Right ventricle myocardium inferior (tissue), 1 donor: ENCODE measurements at regions not wholly inside any gene's neighbourhood (a gene's known extent, or its start where the extent isn't known, plus 50 kb on each side); places are given as distances from the start of the nearest gene placed in this dataset.
A peak's percentile ranks its signal among the peaks of the same experiment; 100 is the strongest.

ENCODE experiments used
- ATAC-seq: fragments of 200-7000 bp; cut with Tn5 transposase; one replicate; pipeline ENCODE4 v1.9.1; 2020; ENCODE audit warnings: mild to moderate bottlenecking, moderate library complexity
- DNase-seq: peaks from one replicate; pipeline ENCODE4 v3.0.0; 2021; ENCODE audit errors: missing footprints
- intact Hi-C: fragments of 100-400 bp; cut with DNase I; formaldehyde crosslinking; loops from one replicate; pipeline ENCODE4 v1.11.0; 2022
- donor health status: DM: no; HTN: yes; CAD: no; lungs with severe emphysema.

- no peak for ATAC-seq
- intact Hi-C loops: no loop called here
- DNase-seq: no peak
These were observed 150.7 kb upstream of the MLN start for GRCh38 chr6:33954453-33954852.

GRCh38 chr6:33953171-33953570 lies 149.4 kb upstream of the MLN start:
- ATAC-seq (no peak), DNase-seq (no peak)
- intact Hi-C loops: no loop called here

GRCh38 chr6:33952016-33952415 lies 148.2 kb upstream of the MLN start:
- DNase-seq: no peak
- ATAC-seq: no peak
- intact Hi-C loops: no loop called here

GRCh38 chr6:33950891-33951889 lies 147.4 kb upstream of the MLN start:
- intact Hi-C loops: no loop called here
- no peak for ATAC-seq
- DNase-seq: no peak

GRCh38 chr6:33950472-33950881 lies 146.7 kb upstream of the MLN start:
- ATAC-seq (no peak), DNase-seq (no peak)
- intact Hi-C loops: no loop called here

- no peak for DNase-seq
- ATAC-seq: no peak
- intact Hi-C loops: no loop called here
These were observed 146.2 kb upstream of the MLN start for GRCh38 chr6:33949877-33950435.

GRCh38 chr6:33949111-33949510 lies 145.3 kb upstream of the MLN start:
- no peak for ATAC-seq
- intact Hi-C loops: no loop called here
- DNase-seq: no peak

- ATAC-seq: no peak
- no peak for DNase-seq
- intact Hi-C loops: no loop called here
These were observed 144.3 kb upstream of the MLN start for GRCh38 chr6:33947916-33948594.

- DNase-seq: no peak
- intact Hi-C loops: no loop called here
- ATAC-seq: no peak
These were observed 143.2 kb upstream of the MLN start for GRCh38 chr6:33947047-33947446.

GRCh38 chr6:33945931-33946330 lies 142.1 kb upstream of the MLN start:
- no peak for DNase-seq
- ATAC-seq: no peak
- intact Hi-C loops: no loop called here

- intact Hi-C loops: no loop called here
- ATAC-seq (no peak), DNase-seq (no peak)
These were observed 141.0 kb upstream of the MLN start for GRCh38 chr6:33944686-33945411.

GRCh38 chr6:33936886-33937285 lies 133.1 kb upstream of the MLN start:
- ATAC-seq (no peak), DNase-seq (no peak)
- intact Hi-C loops: no loop called here

- ATAC-seq (no peak), DNase-seq (no peak)
- intact Hi-C loops: no loop called here
These were observed 131.8 kb upstream of the MLN start for GRCh38 chr6:33935439-33936080.

GRCh38 chr6:33934731-33935270 lies 131.0 kb upstream of the MLN start:
- no peak for DNase-seq
- ATAC-seq: no peak
- intact Hi-C loops: no loop called here

GRCh38 chr6:33933101-33933500 lies 129.3 kb upstream of the MLN start:
- ATAC-seq: no peak
- intact Hi-C loops: no loop called here
- no peak for DNase-seq

GRCh38 chr6:33931799-33932198 lies 128.0 kb upstream of the MLN start:
- intact Hi-C loops: no loop called here
- ATAC-seq (no peak), DNase-seq (no peak)

- intact Hi-C loops: no loop called here
- no peak for ATAC-seq
- DNase-seq: peak; percentile 46
These were observed 125.9 kb upstream of the MLN start for GRCh38 chr6:33929575-33930288.

- intact Hi-C loops: no loop called here
- DNase-seq (no peak), ATAC-seq (peak; percentile 32)
These were observed 123.8 kb upstream of the MLN start for GRCh38 chr6:33927616-33928015.
